ENCODE measurements at regions not wholly inside any gene's neighbourhood (a gene's known extent, or its start where the extent isn't known, plus 50 kb on each side); places are given as distances from the start of the nearest gene placed in this dataset.

- no peak for TF ChIP-seq CTCF (IDR thresholded peaks at IDR 0.05)
- Histone ChIP-seq H3K9me3 (peaks cover 0 to 9% (median 0%) of the 10 kb centered on the region in 11 donors), H3K27me3 (no peaks in the 10 kb centered on the region), H3K4me3 (no peak overlapping the region), H3K4me1 (peaks cover 0 to 12% (median 0%) of the 10 kb centered on the region in 9 donors), H3K27ac (no peak overlapping the region), H3K36me3 (no peaks in the 10 kb centered on the region)
- no peak for DNase-seq
- 7 to 14% methylated on average over 4 of the region's 4 CpGs for WGBS, 2 donors
- intact Hi-C loops (cut with DNase I), result no loop called here
- ATAC-seq, result peak in 4 of 8 donors; percentile 25 to 63 (median 54)
These were observed 328.2 kb upstream of the MAGI2 start for GRCh38 chr7:79781716-79782115.

- H3K4me1 ChIP-seq, result peaks cover 0 to 12% (median 0%) of the 10 kb centered on the region in 9 donors
- H3K4me3 ChIP-seq, result peak overlapping the region in 1 of 10 donors; percentile 12
- ATAC-seq, result no peak
- peaks cover 0 to 7% (median 0%) of the 10 kb centered on the region in 11 donors for H3K9me3 ChIP-seq
- WGBS, 2 donors, result 75 to 83% methylated on average over 9 of the region's 9 CpGs
- no peak for TF ChIP-seq CTCF (IDR thresholded peaks at IDR 0.05)
- H3K27ac ChIP-seq, result no peak overlapping the region
- intact Hi-C loops (cut with DNase I), result no loop called here
- H3K27me3 ChIP-seq, result no peaks in the 10 kb centered on the region
- no peak for DNase-seq
- H3K36me3 ChIP-seq, result no peaks in the 10 kb centered on the region
These were observed 325.6 kb upstream of the MAGI2 start for GRCh38 chr7:79778786-79779770.

GRCh38 chr7:79775911-79776310, 322.4 kb upstream of the MAGI2 start:
- 55 to 67% methylated on average over 3 of the region's 3 CpGs for WGBS, 2 donors
- H3K27ac ChIP-seq, result no peak overlapping the region
- H3K27me3 ChIP-seq, result no peaks in the 10 kb centered on the region
- H3K36me3 ChIP-seq, result no peaks in the 10 kb centered on the region
- no peak overlapping the region for H3K4me3 ChIP-seq
- DNase-seq, result no peak
- peaks cover 0 to 2% (median 0%) of the 10 kb centered on the region in 11 donors for H3K9me3 ChIP-seq
- intact Hi-C loops (cut with DNase I), result no loop called here
- ATAC-seq, result no peak
- H3K4me1 ChIP-seq, result peaks cover 0 to 12% (median 0%) of the 10 kb centered on the region in 9 donors
- TF ChIP-seq CTCF (IDR thresholded peaks at IDR 0.05), result no peak

GRCh38 chr7:79774150-79774549, 320.7 kb upstream of the MAGI2 start:
- Histone ChIP-seq H3K27ac (no peak overlapping the region), H3K4me3 (no peak overlapping the region), H3K4me1 (peaks cover 0 to 11% (median 0%) of the 10 kb centered on the region in 9 donors), H3K9me3 (no peaks in the 10 kb centered on the region), H3K36me3 (no peaks in the 10 kb centered on the region), H3K27me3 (no peaks in the 10 kb centered on the region)
- no peak for DNase-seq
- intact Hi-C loops (cut with DNase I), result no loop called here
- no peak for TF ChIP-seq CTCF (IDR thresholded peaks at IDR 0.05)
- ATAC-seq, result no peak
